CD14-positive monocyte (primary cell): ENCODE measurements at regions not wholly inside any gene's neighbourhood (a gene's known extent, or its start where the extent isn't known, plus 50 kb on each side); places are given as distances from the start of the nearest gene placed in this dataset.

Source experiments
- DNase-seq, 3 donors: peaks; one replicate each; pipeline ENCODE4 v3.0.0-alpha.2; 2011 to 2022
- H2AFZ ChIP-seq: 2 replicates; pipeline ENCODE4 v1.6.0; 2012; ENCODE audit warnings: mild to moderate bottlenecking, low read depth, low read length, inconsistent platforms; ENCODE audit not compliant: insufficient read depth, poor library complexity, severe bottlenecking
- H3K27ac ChIP-seq, 2 donors: 1 replicate in 1 of 2; 2 replicates in 1 of 2; pipeline ENCODE4 v1.5.1; 2012 to 2013; ENCODE audit warnings: low read length in 2 of 2, control low read depth in 1 of 2, inconsistent platforms in 1 of 2, low read depth in 1 of 2, mild to moderate bottlenecking in 1 of 2
- H3K27me3 ChIP-seq, 2 donors: one replicate each; pipeline versions ENCODE4 v1.6.0 to v1.6.1; 2011 to 2013; ENCODE audit warnings: low read length in 2 of 2; ENCODE audit not compliant: control insufficient read depth in 2 of 2, insufficient read depth in 2 of 2
- H3K36me3 ChIP-seq, 2 donors: replicated peaks in 1 of 2; 1 replicate in 1 of 2; 2 replicates in 1 of 2; pipeline versions ENCODE4 v1.5.1 to v1.6.1; 2012 to 2013; ENCODE audit warnings: low read length in 2 of 2, control low read depth in 1 of 2, inconsistent platforms in 1 of 2, mild to moderate bottlenecking in 1 of 2; ENCODE audit not compliant: insufficient read depth in 2 of 2, control insufficient read depth in 1 of 2
- H3K4me1 ChIP-seq, 2 donors: 1 replicate in 1 of 2; 2 replicates in 1 of 2; pipeline versions ENCODE4 v1.5.1 to v1.6.1; 2012 to 2013; ENCODE audit warnings: low read length in 2 of 2, control low read depth in 1 of 2, inconsistent platforms in 1 of 2, mild to moderate bottlenecking in 1 of 2, moderate library complexity in 1 of 2; ENCODE audit not compliant: insufficient read depth in 2 of 2, control insufficient read depth in 1 of 2
- H3K4me2 ChIP-seq: replicated peaks from 2 replicates; pipeline ENCODE3; 2012; ENCODE audit warnings: low read length, moderate library complexity, mild to moderate bottlenecking; ENCODE audit not compliant: poor library complexity, severe bottlenecking; ENCODE audit errors: extremely low read depth
- H3K4me3 ChIP-seq, 3 experiments: fragments of 200-600 bp in 1 of 3; sonication (generic) in 1 of 3; replicated peaks in 1 of 3; 1 replicate in 2 of 3; 2 replicates in 1 of 3; pipeline ENCODE4 v1.5.1; 2011 to 2013; ENCODE audit warnings: low read length in 3 of 3, mild to moderate bottlenecking in 3 of 3, control low read depth in 2 of 3, low read depth in 2 of 3, inconsistent platforms in 1 of 3, moderate library complexity in 1 of 3
- H3K79me2 ChIP-seq: 2 replicates; pipeline ENCODE4 v1.6.0; 2012; ENCODE audit warnings: mild to moderate bottlenecking, control low read depth, inconsistent platforms, low read length, moderate library complexity; ENCODE audit not compliant: insufficient read depth
- H3K9ac ChIP-seq: 2 replicates; pipeline ENCODE4 v1.6.0; 2017; ENCODE audit warnings: low read length, mild to moderate bottlenecking; ENCODE audit not compliant: insufficient read depth, poor library complexity, severe bottlenecking
- H3K9me3 ChIP-seq, 2 donors: replicated peaks in 1 of 2; 1 replicate in 1 of 2; 2 replicates in 1 of 2; pipeline versions ENCODE4 v1.5.1 to v1.6.1; 2012 to 2013; ENCODE audit warnings: low read length in 2 of 2, control low read depth in 1 of 2; ENCODE audit not compliant: control insufficient read depth in 1 of 2, insufficient read depth in 1 of 2
- H4K20me1 ChIP-seq: 2 replicates; pipeline ENCODE4 v1.6.0; 2012; ENCODE audit warnings: mild to moderate bottlenecking, low read length, control low read depth, moderate library complexity; ENCODE audit not compliant: insufficient read depth
- H3K27ac Mint-ChIP-seq, 7 donors: one replicate each; pipeline ENCODE4 v1.8.0; 2020; ENCODE audit warnings: mild to moderate bottlenecking in 7 of 7, mixed read lengths in 7 of 7, moderate library complexity in 6 of 7, inconsistent platforms in 2 of 7
- H3K27me3 Mint-ChIP-seq, 3 donors: one replicate each; pipeline ENCODE4 v1.8.0; 2021 to 2022; ENCODE audit warnings: low read depth in 3 of 3, mild to moderate bottlenecking in 3 of 3, mixed read lengths in 3 of 3, moderate library complexity in 3 of 3, inconsistent platforms in 1 of 3
- H3K36me3 Mint-ChIP-seq, 2 donors: one replicate each; pipeline ENCODE4 v1.8.0; 2020; ENCODE audit warnings: mixed read lengths in 2 of 2, inconsistent platforms in 1 of 2, mild to moderate bottlenecking in 1 of 2
- H3K4me1 Mint-ChIP-seq: one replicate; pipeline ENCODE4 v1.8.0; 2020; ENCODE audit warnings: mild to moderate bottlenecking, mixed read lengths
- H3K4me3 Mint-ChIP-seq, 2 donors: one replicate each; pipeline ENCODE4 v1.8.0; 2020; ENCODE audit warnings: mild to moderate bottlenecking in 2 of 2, mixed read lengths in 2 of 2, moderate library complexity in 1 of 2
- H3K9me3 Mint-ChIP-seq, 7 donors: one replicate each; pipeline ENCODE4 v1.8.0; 2020 to 2022; ENCODE audit warnings: mixed read lengths in 7 of 7, mild to moderate bottlenecking in 6 of 7, moderate library complexity in 6 of 7, inconsistent platforms in 2 of 7
- WGBS: methylation state at CpG from one replicate; pipeline ENCODE4 v1.1.5; 2013; ENCODE audit warnings: missing lambda C conversion rate; ENCODE audit not compliant: insufficient coverage; 5-methylcytosine and 5-hydroxymethylcytosine counted together
- intact Hi-C, 2 donors: fragments of 100-400 bp; cut with micrococcal nuclease; formaldehyde crosslinking; loops; one replicate each; pipeline versions ENCODE4 v1.15.0 to v1.15.1; 2023
- TF ChIP-seq, protein P1 (sequence below): fragments of 200-600 bp; IDR thresholded peaks from one replicate; pipeline ENCODE4 v1.8.0; 2022; ENCODE audit warnings: antibody characterized with exemption, mild to moderate bottlenecking

GRCh38 chr22:44594951-44595350, 96.9 kb upstream of the RTL6 start:
- peak overlapping the region in 1 of 2 donors; percentile 66 for H3K4me3 Mint-ChIP-seq
- peaks cover 0 to 19% of the 10 kb centered on the region in 2 donors for H3K27me3 ChIP-seq

DNA sequence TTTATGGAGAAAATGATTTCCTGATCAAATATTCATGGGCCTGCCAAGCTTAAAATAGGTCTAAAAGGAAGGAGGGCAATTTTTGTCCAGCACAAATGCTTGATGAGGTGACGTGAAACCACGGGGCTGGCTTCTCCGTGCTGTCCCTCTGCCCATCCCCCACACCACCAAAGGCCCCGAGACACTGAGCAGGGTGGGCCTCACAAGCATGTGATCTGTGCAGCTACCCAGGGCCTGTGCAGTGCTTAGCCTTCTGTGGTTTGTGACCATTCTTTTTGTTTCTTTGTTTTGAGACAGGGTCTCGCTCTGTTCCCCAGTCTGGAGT, 94.8 kb upstream of the RTL6 start:
- H3K27me3 ChIP-seq: peaks cover 0 to 19% of the 10 kb centered on the region in 2 donors
- peaks cover 2 to 8% (median 4%) of the 10 kb centered on the region in 7 donors for H3K9me3 Mint-ChIP-seq

More at GRCh38 chr22:44594951-44595350, 96.9 kb upstream of the RTL6 start:
- DNase-seq: no peak
- Histone ChIP-seq H3K27ac (no peak overlapping the region), H3K9ac (no peak overlapping the region), H3K36me3 (no peaks in the 10 kb centered on the region), H3K79me2 (no peaks in the 10 kb centered on the region), H2AFZ (no peak overlapping the region), H3K4me2 (no peak overlapping the region), H3K4me3 (no peak overlapping the region), H3K4me1 (peaks cover 4 to 6% of the 10 kb centered on the region in 2 donors), H3K9me3 (no peaks in the 10 kb centered on the region), H4K20me1 (no peaks in the 10 kb centered on the region)
- TF ChIP-seq, protein P1, sequence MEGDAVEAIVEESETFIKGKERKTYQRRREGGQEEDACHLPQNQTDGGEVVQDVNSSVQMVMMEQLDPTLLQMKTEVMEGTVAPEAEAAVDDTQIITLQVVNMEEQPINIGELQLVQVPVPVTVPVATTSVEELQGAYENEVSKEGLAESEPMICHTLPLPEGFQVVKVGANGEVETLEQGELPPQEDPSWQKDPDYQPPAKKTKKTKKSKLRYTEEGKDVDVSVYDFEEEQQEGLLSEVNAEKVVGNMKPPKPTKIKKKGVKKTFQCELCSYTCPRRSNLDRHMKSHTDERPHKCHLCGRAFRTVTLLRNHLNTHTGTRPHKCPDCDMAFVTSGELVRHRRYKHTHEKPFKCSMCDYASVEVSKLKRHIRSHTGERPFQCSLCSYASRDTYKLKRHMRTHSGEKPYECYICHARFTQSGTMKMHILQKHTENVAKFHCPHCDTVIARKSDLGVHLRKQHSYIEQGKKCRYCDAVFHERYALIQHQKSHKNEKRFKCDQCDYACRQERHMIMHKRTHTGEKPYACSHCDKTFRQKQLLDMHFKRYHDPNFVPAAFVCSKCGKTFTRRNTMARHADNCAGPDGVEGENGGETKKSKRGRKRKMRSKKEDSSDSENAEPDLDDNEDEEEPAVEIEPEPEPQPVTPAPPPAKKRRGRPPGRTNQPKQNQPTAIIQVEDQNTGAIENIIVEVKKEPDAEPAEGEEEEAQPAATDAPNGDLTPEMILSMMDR: no peak
- Mint-ChIP-seq H3K4me1 (peaks cover 20% of the 10 kb centered on the region), H3K27me3 (peaks cover 27 to 32% (median 32%) of the 10 kb centered on the region in 3 donors), H3K27ac (peak overlapping the region in 1 of 7 donors; percentile 55), H3K36me3 (peaks cover 0 to 4% of the 10 kb centered on the region in 2 donors), H3K9me3 (peaks cover 0 to 3% (median 0%) of the 10 kb centered on the region in 7 donors)
- intact Hi-C loops: no loop called here
- WGBS: 81% methylated on average over 11 of the region's 11 CpGs

More for the DNA sequence above, 94.8 kb upstream of the RTL6 start:
- H3K4me3 Mint-ChIP-seq: no peak overlapping the region
- peaks cover 20% of the 10 kb centered on the region for H3K4me1 Mint-ChIP-seq
- H3K79me2 ChIP-seq: no peaks in the 10 kb centered on the region
- H3K36me3 Mint-ChIP-seq: peaks cover 0 to 4% of the 10 kb centered on the region in 2 donors
- H2AFZ ChIP-seq: no peak overlapping the region
- H3K36me3 ChIP-seq: no peaks in the 10 kb centered on the region
- H3K4me2 ChIP-seq: no peak overlapping the region
- peaks cover 5 to 6% of the 10 kb centered on the region in 2 donors for H3K4me1 ChIP-seq
- no peak overlapping the region for H3K27ac ChIP-seq
- H3K4me3 ChIP-seq: no peak overlapping the region
- H3K27ac Mint-ChIP-seq: peak overlapping the region in 1 of 7 donors; percentile 46
- DNase-seq: no peak
- no CpG with 5 or more reads among the region's 5 CpGs for WGBS
- TF ChIP-seq, protein P1: no peak
- no peak overlapping the region for H3K9ac ChIP-seq
- intact Hi-C loops: no loop called here
- no peaks in the 10 kb centered on the region for H4K20me1 ChIP-seq
- no peaks in the 10 kb centered on the region for H3K9me3 ChIP-seq
- H3K27me3 Mint-ChIP-seq: peaks cover 26 to 34% (median 31%) of the 10 kb centered on the region in 3 donors
